ENCODE measurements at regions not wholly inside any gene's neighbourhood (a gene's known extent, or its start where the extent isn't known, plus 50 kb on each side); places are given as distances from the start of the nearest gene placed in this dataset.

DNA sequence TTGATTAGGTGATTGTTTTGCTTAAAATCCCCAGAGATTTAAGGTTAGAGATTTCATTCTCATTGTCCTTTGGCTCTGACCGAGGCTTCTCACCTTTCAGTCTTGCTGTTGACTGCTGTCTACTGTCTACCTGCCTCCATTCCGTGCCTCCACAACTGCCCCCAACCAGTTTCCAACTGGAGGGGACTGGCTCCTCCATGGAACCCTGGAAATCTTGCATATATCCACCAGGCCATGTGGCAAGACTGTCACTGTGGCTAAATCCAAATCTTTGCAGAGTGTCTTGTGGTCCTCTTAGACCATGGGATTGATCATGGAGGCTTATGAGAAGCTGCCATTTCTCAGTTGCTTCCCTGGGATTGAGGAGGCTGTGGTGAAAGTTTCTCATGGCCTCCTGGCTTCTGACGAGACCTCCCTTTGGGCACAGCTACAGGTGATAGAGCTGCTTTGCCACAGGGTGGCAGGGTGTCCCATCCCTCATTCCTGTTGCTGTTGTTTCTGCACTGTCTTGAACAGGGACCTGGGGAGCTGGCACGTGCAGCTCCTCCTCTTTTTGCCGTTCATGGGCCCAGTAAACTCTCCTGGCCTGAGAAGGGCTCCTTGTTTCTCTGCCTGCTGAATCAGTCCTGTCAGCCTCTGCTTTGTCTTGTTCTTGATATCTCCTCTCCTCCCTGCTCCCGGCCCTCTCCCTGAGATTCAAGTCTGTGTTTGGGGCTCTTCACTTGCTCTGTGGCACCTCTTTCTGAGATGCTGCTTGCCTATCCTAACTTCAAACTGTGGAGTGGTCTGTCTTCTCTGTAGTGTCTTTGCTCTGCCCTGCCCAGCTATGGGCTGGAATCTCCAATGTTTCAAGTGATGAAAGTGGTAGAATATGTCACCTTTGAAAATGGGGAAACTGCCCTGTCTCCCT, 63.6 kb upstream of the IGFBP3 start:
- H3K27me3 Mint-ChIP-seq = no peaks in the 10 kb centered on the region
- H3K4me3 Mint-ChIP-seq = no peak overlapping the region
- DNase-seq = no peak
- H3K27ac Mint-ChIP-seq = no peak overlapping the region
- H3K9me3 Mint-ChIP-seq = no peaks in the 10 kb centered on the region
- no peaks in the 10 kb centered on the region for H3K4me1 Mint-ChIP-seq
- H3K36me3 Mint-ChIP-seq = peaks cover 16% of the 10 kb centered on the region

GRCh38 chr7:45983720-45984255, 62.7 kb upstream of the IGFBP3 start:
- no peaks in the 10 kb centered on the region for H3K4me1 Mint-ChIP-seq
- no peaks in the 10 kb centered on the region for H3K9me3 Mint-ChIP-seq
- H3K36me3 Mint-ChIP-seq = peaks cover 23% of the 10 kb centered on the region
- H3K27ac Mint-ChIP-seq = no peak overlapping the region
- no peak for DNase-seq
- no peaks in the 10 kb centered on the region for H3K27me3 Mint-ChIP-seq
- H3K4me3 Mint-ChIP-seq = no peak overlapping the region

DNA sequence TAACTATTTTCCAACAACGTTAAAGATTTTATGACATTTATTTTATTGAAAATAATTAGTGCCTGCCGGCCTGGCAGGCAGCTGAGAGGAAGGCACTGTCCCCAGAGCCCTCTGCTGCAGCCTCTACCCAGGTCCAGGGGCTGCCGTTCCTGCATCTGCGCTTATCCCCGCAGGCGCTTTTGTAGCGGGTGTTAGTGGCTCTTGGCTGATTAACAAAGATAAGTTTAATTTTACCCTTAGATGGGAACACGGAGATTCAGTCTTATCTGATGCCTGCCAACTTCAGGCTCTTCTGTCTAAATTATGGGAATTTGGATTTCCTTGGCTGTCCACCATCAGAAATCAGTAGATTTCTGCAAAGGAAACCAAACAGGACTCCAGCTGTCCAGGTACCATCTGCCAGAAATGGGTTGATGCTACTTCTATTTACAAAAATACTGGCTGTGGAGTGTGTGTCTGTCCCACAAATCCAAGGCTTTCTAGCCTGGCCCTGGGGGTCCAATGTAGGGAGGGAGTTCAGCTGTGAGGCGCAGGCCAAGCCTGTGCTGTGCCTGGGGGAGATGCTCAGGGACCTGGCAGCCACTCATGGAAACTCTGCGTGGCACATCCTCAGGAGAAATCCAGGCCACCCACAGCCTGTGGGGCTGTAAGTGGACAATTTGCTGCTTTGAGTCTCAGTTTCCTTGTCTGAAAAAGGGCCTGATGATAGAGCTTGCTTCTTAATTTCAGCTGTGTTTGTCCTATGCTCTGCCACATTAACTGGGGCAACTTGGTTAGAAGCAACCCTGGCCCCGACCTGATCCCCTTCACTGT, 62.0 kb upstream of the IGFBP3 start:
- Mint-ChIP-seq H3K27me3 (no peaks in the 10 kb centered on the region), H3K36me3 (peaks cover 23% of the 10 kb centered on the region), H3K27ac (no peak overlapping the region), H3K4me1 (peaks cover 6% of the 10 kb centered on the region), H3K9me3 (no peaks in the 10 kb centered on the region), H3K4me3 (no peak overlapping the region)
- DNase-seq = no peak

- Mint-ChIP-seq H3K27me3 (no peaks in the 10 kb centered on the region), H3K4me3 (no peak overlapping the region), H3K9me3 (no peaks in the 10 kb centered on the region), H3K27ac (no peak overlapping the region), H3K4me1 (peaks cover 14% of the 10 kb centered on the region), H3K36me3 (peaks cover 23% of the 10 kb centered on the region)
- no peak for DNase-seq
Observed at GRCh38 chr7:45982132-45982531, 61.1 kb upstream of the IGFBP3 start.

DNA sequence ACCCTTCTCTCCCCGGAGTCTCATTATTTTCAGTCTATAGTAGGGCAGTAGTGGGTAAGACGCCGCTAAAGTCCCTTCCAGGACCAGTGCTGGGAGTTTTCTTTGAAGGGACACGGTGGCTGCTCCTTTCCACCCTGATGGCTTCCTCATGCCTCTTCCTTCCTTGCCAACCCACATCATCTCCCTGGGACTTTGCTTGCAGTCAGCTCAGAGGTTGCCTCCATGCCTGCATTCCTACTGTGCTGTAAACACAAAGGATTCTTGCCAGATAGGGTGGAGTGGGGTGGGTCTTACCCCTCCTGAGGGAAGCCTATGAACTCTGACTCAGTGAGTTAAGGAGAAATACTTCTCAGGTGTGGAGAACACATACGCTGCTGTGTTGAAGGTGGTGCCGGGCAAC, 59.9 kb upstream of the IGFBP3 start:
- Mint-ChIP-seq H3K27ac (no peak overlapping the region), H3K9me3 (no peaks in the 10 kb centered on the region), H3K36me3 (peaks cover 19% of the 10 kb centered on the region), H3K27me3 (no peaks in the 10 kb centered on the region), H3K4me3 (no peak overlapping the region), H3K4me1 (peaks cover 14% of the 10 kb centered on the region)
- DNase-seq = no peak

- DNase-seq = no peak
- H3K9me3 Mint-ChIP-seq = no peaks in the 10 kb centered on the region
- peaks cover 14% of the 10 kb centered on the region for H3K4me1 Mint-ChIP-seq
- no peak overlapping the region for H3K27ac Mint-ChIP-seq
- H3K36me3 Mint-ChIP-seq = peaks cover 20% of the 10 kb centered on the region
- no peaks in the 10 kb centered on the region for H3K27me3 Mint-ChIP-seq
- H3K4me3 Mint-ChIP-seq = no peak overlapping the region
Observed at GRCh38 chr7:45980181-45980905, 59.3 kb upstream of the IGFBP3 start.

- DNase-seq = no peak
- Mint-ChIP-seq H3K36me3 (peaks cover 22% of the 10 kb centered on the region), H3K9me3 (no peaks in the 10 kb centered on the region), H3K4me1 (peaks cover 14% of the 10 kb centered on the region), H3K27ac (no peak overlapping the region), H3K4me3 (no peak overlapping the region), H3K27me3 (no peaks in the 10 kb centered on the region)
Observed at GRCh38 chr7:45979275-45980180, 58.5 kb upstream of the IGFBP3 start.

DNA sequence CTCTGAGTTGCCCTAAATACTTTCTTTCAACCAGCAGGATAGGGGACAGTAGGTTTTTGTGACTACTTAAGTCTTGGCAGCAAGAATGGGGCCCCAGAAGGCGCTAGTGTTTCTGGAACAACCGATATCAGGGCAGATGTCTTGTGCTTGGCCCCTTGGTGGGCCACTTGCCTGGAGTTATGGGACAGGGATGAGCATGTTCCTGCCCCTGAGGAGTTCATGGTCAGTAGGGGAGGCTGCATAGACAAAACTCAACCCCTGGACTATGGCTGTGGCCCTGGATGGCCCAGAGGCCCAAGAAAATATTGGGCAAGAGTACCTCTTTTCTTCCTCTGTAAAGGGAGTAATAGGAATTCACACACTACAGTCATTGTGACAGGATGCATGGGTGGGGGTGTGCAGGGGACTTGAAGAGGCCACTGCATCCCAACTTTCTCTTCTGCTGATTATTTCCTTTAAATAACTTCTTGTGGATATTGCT, 57.7 kb upstream of the IGFBP3 start:
- Mint-ChIP-seq H3K9me3 (no peaks in the 10 kb centered on the region), H3K27me3 (no peaks in the 10 kb centered on the region), H3K4me1 (peaks cover 14% of the 10 kb centered on the region), H3K4me3 (no peak overlapping the region), H3K36me3 (peaks cover 22% of the 10 kb centered on the region), H3K27ac (peak overlapping the region; percentile 35)
- no peak for DNase-seq

GRCh38 chr7:45978010-45978681, 57.1 kb upstream of the IGFBP3 start:
- peaks cover 14% of the 10 kb centered on the region for H3K4me1 Mint-ChIP-seq
- H3K9me3 Mint-ChIP-seq = no peaks in the 10 kb centered on the region
- no peak overlapping the region for H3K4me3 Mint-ChIP-seq
- no peaks in the 10 kb centered on the region for H3K27me3 Mint-ChIP-seq
- DNase-seq = peak; percentile 41
- peaks cover 22% of the 10 kb centered on the region for H3K36me3 Mint-ChIP-seq
- H3K27ac Mint-ChIP-seq = peak overlapping the region; percentile 35

DNA sequence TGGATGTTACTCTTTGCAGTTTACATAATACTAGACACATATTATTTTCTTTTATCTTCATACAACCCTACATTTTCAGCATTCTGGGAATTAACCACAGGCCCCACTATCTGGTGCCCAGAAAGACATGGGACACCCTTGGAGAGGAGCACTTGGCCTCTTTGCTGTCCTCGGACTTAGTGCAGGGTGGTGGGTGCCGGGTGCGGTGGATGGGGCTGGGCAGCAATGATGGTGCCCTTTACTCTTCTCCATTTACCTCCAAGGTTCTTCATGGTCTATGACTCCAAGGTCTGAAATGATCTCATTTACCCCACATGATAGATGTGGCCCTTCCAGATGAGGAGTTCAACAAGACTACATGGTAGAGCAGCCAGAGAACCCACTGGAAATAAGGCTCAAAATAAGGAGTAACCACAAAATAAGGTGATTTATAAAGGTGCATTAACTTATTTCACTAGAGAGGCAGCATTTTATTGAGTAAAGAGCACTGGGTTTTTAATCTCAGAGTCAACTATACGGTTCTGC, 56.2 kb upstream of the IGFBP3 start:
- Mint-ChIP-seq H3K36me3 (peaks cover 28% of the 10 kb centered on the region), H3K4me1 (peaks cover 17% of the 10 kb centered on the region), H3K27me3 (no peaks in the 10 kb centered on the region), H3K9me3 (no peaks in the 10 kb centered on the region), H3K4me3 (no peak overlapping the region), H3K27ac (no peak overlapping the region)
- DNase-seq = no peak

GRCh38 chr7:45976485-45976856, 55.4 kb upstream of the IGFBP3 start:
- peaks cover 17% of the 10 kb centered on the region for H3K4me1 Mint-ChIP-seq
- DNase-seq = no peak
- H3K9me3 Mint-ChIP-seq = no peaks in the 10 kb centered on the region
- H3K27ac Mint-ChIP-seq = no peak overlapping the region
- H3K36me3 Mint-ChIP-seq = peaks cover 28% of the 10 kb centered on the region
- H3K27me3 Mint-ChIP-seq = no peaks in the 10 kb centered on the region
- H3K4me3 Mint-ChIP-seq = no peak overlapping the region

GRCh38 chr7:45975847-45976484, 54.9 kb upstream of the IGFBP3 start:
- DNase-seq = no peak
- H3K27ac Mint-ChIP-seq = no peak overlapping the region

GRCh38 chr7:45975367-45975766, 54.3 kb upstream of the IGFBP3 start:
- Mint-ChIP-seq H3K4me3 (no peak overlapping the region), H3K27ac (no peak overlapping the region), H3K27me3 (no peaks in the 10 kb centered on the region), H3K36me3 (peaks cover 21% of the 10 kb centered on the region), H3K9me3 (no peaks in the 10 kb centered on the region), H3K4me1 (peaks cover 17% of the 10 kb centered on the region)
- no peak for DNase-seq

More at GRCh38 chr7:45975847-45976484, 54.9 kb upstream of the IGFBP3 start:
- H3K27me3 Mint-ChIP-seq = no peaks in the 10 kb centered on the region
- no peaks in the 10 kb centered on the region for H3K9me3 Mint-ChIP-seq
- H3K4me3 Mint-ChIP-seq = no peak overlapping the region
- H3K4me1 Mint-ChIP-seq = peaks cover 17% of the 10 kb centered on the region
- H3K36me3 Mint-ChIP-seq = peaks cover 27% of the 10 kb centered on the region
